Kidney (tissue), 13 donors: ENCODE measurements at regions not wholly inside any gene's neighbourhood (a gene's known extent, or its start where the extent isn't known, plus 50 kb on each side); places are given as distances from the start of the nearest gene placed in this dataset.

ENCODE experiments used
- DNase-seq, 5 donors: peaks; one replicate each; pipeline ENCODE4 v3.0.0-alpha.2; 2013 to 2020
- FAIRE-seq: peaks from 2 replicates; lab custom pipeline; 2012; peaks lifted over from hg19 to GRCh38; lab: Jason Lieb, UNC
- H3K27ac ChIP-seq, 2 donors: one replicate each; pipeline ENCODE4 v1.7.0; 2013; ENCODE audit warnings: low read depth in 2 of 2, low read length in 2 of 2, inconsistent platforms in 1 of 2
- H3K27me3 ChIP-seq: one replicate; pipeline ENCODE4 v1.7.1; 2013; ENCODE audit warnings: low read length, inconsistent platforms; ENCODE audit not compliant: control insufficient read depth, insufficient read depth
- H3K36me3 ChIP-seq, 3 donors: one replicate each; pipeline versions ENCODE4 v1.7.0 to v1.7.1; 2013; ENCODE audit warnings: low read length in 3 of 3, control low read depth in 1 of 3, inconsistent platforms in 1 of 3; ENCODE audit not compliant: insufficient read depth in 3 of 3, control insufficient read depth in 2 of 3
- H3K4me1 ChIP-seq, 3 donors: one replicate each; pipeline versions ENCODE4 v1.7.0 to v1.7.1; 2013; ENCODE audit warnings: low read length in 3 of 3, inconsistent platforms in 1 of 3, low read depth in 1 of 3; ENCODE audit not compliant: control insufficient read depth in 2 of 3, insufficient read depth in 2 of 3
- H3K4me3 ChIP-seq, 3 donors: one replicate each; pipeline versions ENCODE4 v1.7.0 to v1.8.1; 2013; ENCODE audit warnings: low read length in 3 of 3, control low read depth in 1 of 3, inconsistent platforms in 1 of 3
- H3K9ac ChIP-seq, 3 donors: one replicate each; pipeline versions ENCODE4 v1.7.0 to v1.7.1; 2013; ENCODE audit warnings: low read length in 3 of 3, control low read depth in 1 of 3, inconsistent platforms in 1 of 3
- H3K9me3 ChIP-seq, 3 donors: one replicate each; pipeline versions ENCODE4 v1.7.0 to v1.7.1; 2013; ENCODE audit warnings: low read length in 3 of 3, control low read depth in 1 of 3, inconsistent platforms in 1 of 3; ENCODE audit not compliant: control insufficient read depth in 2 of 3, insufficient read depth in 1 of 3
- intact Hi-C: fragments of 100-400 bp; cut with DNase I; formaldehyde crosslinking; loops from one replicate; pipeline ENCODE4 v1.11.1; 2022
- TF ChIP-seq, protein P1 (sequence below): IDR thresholded peaks from 3 replicates; pipeline ENCODE4 v1.5.1; 2012; ENCODE audit warnings: mild to moderate bottlenecking, moderate library complexity, borderline replicate concordance; ENCODE audit not compliant: insufficient read depth; ENCODE audit errors: extremely low read depth
- donor health status: control.
- donor health status: control.
- donor health status: control.
- donor health status: control.
- donor health status: control.
- donor health status: DM: yes; HTN: yes; CAD: no.
- donor health status: Normal renal cell carcinoma (clear cell type).

- peaks cover 0 to 3% (median 0%) of the 10 kb centered on the region in 3 donors for H3K4me1 ChIP-seq
- TF ChIP-seq, protein P1, sequence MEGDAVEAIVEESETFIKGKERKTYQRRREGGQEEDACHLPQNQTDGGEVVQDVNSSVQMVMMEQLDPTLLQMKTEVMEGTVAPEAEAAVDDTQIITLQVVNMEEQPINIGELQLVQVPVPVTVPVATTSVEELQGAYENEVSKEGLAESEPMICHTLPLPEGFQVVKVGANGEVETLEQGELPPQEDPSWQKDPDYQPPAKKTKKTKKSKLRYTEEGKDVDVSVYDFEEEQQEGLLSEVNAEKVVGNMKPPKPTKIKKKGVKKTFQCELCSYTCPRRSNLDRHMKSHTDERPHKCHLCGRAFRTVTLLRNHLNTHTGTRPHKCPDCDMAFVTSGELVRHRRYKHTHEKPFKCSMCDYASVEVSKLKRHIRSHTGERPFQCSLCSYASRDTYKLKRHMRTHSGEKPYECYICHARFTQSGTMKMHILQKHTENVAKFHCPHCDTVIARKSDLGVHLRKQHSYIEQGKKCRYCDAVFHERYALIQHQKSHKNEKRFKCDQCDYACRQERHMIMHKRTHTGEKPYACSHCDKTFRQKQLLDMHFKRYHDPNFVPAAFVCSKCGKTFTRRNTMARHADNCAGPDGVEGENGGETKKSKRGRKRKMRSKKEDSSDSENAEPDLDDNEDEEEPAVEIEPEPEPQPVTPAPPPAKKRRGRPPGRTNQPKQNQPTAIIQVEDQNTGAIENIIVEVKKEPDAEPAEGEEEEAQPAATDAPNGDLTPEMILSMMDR = no peak
- intact Hi-C loops = no loop called here
- H3K9ac ChIP-seq = no peak overlapping the region
- H3K9me3 ChIP-seq = no peaks in the 10 kb centered on the region
- DNase-seq (no peak), FAIRE-seq (no peak)
- H3K36me3 ChIP-seq = no peaks in the 10 kb centered on the region
- H3K27me3 ChIP-seq = peaks cover 11% of the 10 kb centered on the region
- H3K27ac ChIP-seq = no peak overlapping the region
- no peak overlapping the region for H3K4me3 ChIP-seq
Measured at GRCh38 chr5:167576126-167576525, 715.3 kb upstream of the WWC1 start.

DNA sequence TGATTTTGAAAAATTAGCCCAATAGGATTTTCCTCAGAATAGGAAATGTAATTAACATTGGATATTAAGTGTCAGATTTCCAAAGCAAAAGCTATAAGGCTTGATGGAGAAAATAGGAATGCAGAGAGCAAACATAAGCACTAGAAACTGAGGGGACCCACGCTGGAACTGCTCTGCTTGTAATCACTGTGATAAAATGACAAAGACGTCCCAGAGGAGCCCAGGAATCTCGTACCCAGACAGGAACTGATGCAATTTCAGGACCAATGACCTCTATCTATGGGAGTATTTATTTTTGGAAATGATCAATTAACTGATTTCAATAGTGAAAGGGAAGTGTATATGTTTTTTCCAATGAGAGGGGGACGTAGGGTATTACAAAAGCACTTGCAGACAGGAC, 714.5 kb upstream of the WWC1 start:
- TF ChIP-seq, protein P1 = no peak
- Histone ChIP-seq H3K4me3 (no peak overlapping the region), H3K9ac (no peak overlapping the region), H3K9me3 (no peaks in the 10 kb centered on the region), H3K27ac (no peak overlapping the region), H3K27me3 (peaks cover 11% of the 10 kb centered on the region), H3K36me3 (no peaks in the 10 kb centered on the region), H3K4me1 (peaks cover 0 to 3% (median 0%) of the 10 kb centered on the region in 3 donors)
- no peak for FAIRE-seq
- intact Hi-C loops = no loop called here
- DNase-seq = no peak

- peaks cover 11% of the 10 kb centered on the region for H3K27me3 ChIP-seq
- FAIRE-seq (no peak), DNase-seq (no peak)
- TF ChIP-seq, protein P1 = no peak
- H3K4me1 ChIP-seq = peaks cover 0 to 3% (median 0%) of the 10 kb centered on the region in 3 donors
- H3K9me3 ChIP-seq = no peaks in the 10 kb centered on the region
- no peaks in the 10 kb centered on the region for H3K36me3 ChIP-seq
- no peak overlapping the region for H3K27ac ChIP-seq
- H3K9ac ChIP-seq = no peak overlapping the region
- intact Hi-C loops = no loop called here
- H3K4me3 ChIP-seq = no peak overlapping the region
Measured at GRCh38 chr5:167577616-167578015, 713.8 kb upstream of the WWC1 start.
